ENCODE measurements at regions not wholly inside any gene's neighbourhood (a gene's known extent, or its start where the extent isn't known, plus 50 kb on each side); places are given as distances from the start of the nearest gene placed in this dataset.

DNA sequence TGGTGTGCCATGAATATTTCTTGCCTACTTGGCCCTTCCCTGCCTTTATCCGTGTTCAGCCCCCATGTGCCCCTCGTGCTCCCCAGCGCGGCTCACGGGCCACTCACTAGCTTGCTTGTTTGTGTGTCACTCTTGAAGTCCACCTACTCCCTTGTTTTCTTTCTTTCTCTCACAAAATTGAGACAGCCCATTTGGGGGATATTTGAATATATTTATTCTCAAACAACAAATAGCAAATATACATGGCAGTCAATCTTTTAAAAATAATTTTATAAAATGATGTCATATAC is 82.2 kb downstream of the PLXNA1 start:
- no peaks in the 10 kb centered on the region for H3K4me1 ChIP-seq (ENCODE audit: insufficient read depth, low read length, poor library complexity, severe bottlenecking)
- H3K4me3 ChIP-seq (ENCODE audit: low read depth, low read length, poor library complexity, severe bottlenecking) = no peak overlapping the region
- DNase-seq (ENCODE audit: low spot score) = no peak
- TF ChIP-seq CTCF (conservative IDR thresholded peaks at IDR 0.05; ENCODE audit: low read depth, low read length) = no peak
- TF ChIP-seq EZH2 (IDR thresholded peaks at IDR 0.05; ENCODE audit: borderline replicate concordance, low read depth, low read length, poor library complexity, severe bottlenecking) = no peak
- H3K27me3 ChIP-seq (replicated peaks; ENCODE audit: insufficient read depth, low read depth, low read length, poor library complexity) = no peaks in the 10 kb centered on the region
- CTCF ChIA-PET = no interaction called here
- H3K9me3 ChIP-seq (ENCODE audit: low read depth, low read length, poor library complexity, severe bottlenecking) = no peaks in the 10 kb centered on the region
- BruUV-seq (replicated peaks) = no TSS peak
- no peaks in the 10 kb centered on the region for H3K36me3 ChIP-seq (ENCODE audit: insufficient read depth, low read length, poor library complexity, severe bottlenecking)
- POLR2A ChIA-PET (ENCODE audit: low non-redundant PET) = no interaction called here
- no peak overlapping the region for H3K27ac ChIP-seq (ENCODE audit: low read depth, low read length, poor library complexity, severe bottlenecking)
- intact Hi-C loops (cut with micrococcal nuclease; ENCODE audit: unreplicated experiment) = no loop called here

DNA sequence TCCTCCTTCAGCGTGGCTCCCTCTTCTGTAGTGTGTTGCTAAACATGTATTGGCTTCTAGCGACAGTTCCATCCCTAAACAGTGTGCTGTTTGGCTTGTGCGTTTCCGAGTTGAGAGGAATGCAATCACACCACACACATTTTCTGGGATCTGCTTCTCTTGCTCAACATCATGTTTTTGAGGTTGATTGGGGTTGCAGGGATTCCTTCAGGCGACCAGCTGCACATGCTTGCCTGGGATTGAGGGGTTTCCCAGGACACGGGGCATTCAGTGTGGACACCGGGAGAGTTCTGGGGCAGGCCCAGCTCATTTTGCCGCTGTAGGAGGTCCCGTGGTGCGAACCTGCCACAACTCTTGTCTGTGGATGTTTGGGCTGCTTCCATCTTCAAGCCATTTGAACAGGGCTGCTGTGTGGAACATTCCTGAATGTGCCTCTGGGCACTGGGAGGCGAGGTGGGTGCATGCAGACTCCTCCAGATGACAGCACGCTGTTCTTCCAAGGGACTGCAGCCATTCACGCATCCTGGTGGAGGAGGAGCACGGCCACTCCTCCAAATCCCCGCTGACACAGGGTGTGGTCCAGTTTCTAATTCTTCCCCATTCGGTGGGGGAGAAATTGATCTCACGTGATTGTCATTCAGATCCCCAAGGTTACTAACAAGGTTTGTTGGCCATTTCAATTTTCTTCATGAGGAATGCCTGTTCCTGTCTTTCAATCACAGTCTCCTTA is 82.8 kb downstream of the PLXNA1 start:
- TF ChIP-seq EZH2 (IDR thresholded peaks at IDR 0.05; ENCODE audit: borderline replicate concordance, low read depth, low read length, poor library complexity, severe bottlenecking) = no peak
- TF ChIP-seq CTCF (conservative IDR thresholded peaks at IDR 0.05; ENCODE audit: low read depth, low read length) = no peak
- CTCF ChIA-PET = interaction anchor here (0.6 kb wide), 1 partner anchor 8 kb away, joined by 3 read pairs; no protein-coding TSS in a partner anchor
- H3K9me3 ChIP-seq (ENCODE audit: low read depth, low read length, poor library complexity, severe bottlenecking) = no peaks in the 10 kb centered on the region
- no TSS peak for BruUV-seq (replicated peaks)
- no peak overlapping the region for H3K4me3 ChIP-seq (ENCODE audit: low read depth, low read length, poor library complexity, severe bottlenecking)
- H3K4me1 ChIP-seq (ENCODE audit: insufficient read depth, low read length, poor library complexity, severe bottlenecking) = no peaks in the 10 kb centered on the region
- intact Hi-C loops (cut with micrococcal nuclease; ENCODE audit: unreplicated experiment) = no loop called here
- POLR2A ChIA-PET (ENCODE audit: low non-redundant PET) = no interaction called here
- no peaks in the 10 kb centered on the region for H3K27me3 ChIP-seq (replicated peaks; ENCODE audit: insufficient read depth, low read depth, low read length, poor library complexity)
- H3K27ac ChIP-seq (ENCODE audit: low read depth, low read length, poor library complexity, severe bottlenecking) = no peak overlapping the region
- H3K36me3 ChIP-seq (ENCODE audit: insufficient read depth, low read length, poor library complexity, severe bottlenecking) = no peaks in the 10 kb centered on the region
- no peak for DNase-seq (ENCODE audit: low spot score)

DNA sequence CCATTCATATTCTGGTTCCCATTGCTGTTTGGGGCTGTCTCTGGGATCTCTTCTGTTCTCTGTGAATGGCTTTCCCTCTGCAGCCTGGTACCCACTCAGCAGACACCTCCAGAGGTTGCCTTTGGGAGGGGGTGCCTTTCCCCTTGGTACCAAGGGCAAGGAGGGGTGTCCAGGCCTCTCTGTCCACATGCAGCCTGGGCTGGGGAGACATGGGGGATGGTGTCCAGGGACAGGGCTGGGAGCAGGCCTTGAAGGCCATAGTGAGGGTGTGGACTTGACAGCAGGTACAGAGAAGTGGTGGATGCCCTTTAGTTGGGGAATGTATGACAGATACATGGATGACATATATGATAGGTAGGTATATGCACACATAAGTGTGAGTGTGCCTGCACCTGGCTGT is 83.7 kb downstream of the PLXNA1 start:
- intact Hi-C loops (cut with micrococcal nuclease; ENCODE audit: unreplicated experiment) = no loop called here
- DNase-seq (ENCODE audit: low spot score) = no peak
- no peaks in the 10 kb centered on the region for H3K27me3 ChIP-seq (replicated peaks; ENCODE audit: insufficient read depth, low read depth, low read length, poor library complexity)
- POLR2A ChIA-PET (ENCODE audit: low non-redundant PET) = no interaction called here
- no peaks in the 10 kb centered on the region for H3K9me3 ChIP-seq (ENCODE audit: low read depth, low read length, poor library complexity, severe bottlenecking)
- no peaks in the 10 kb centered on the region for H3K4me1 ChIP-seq (ENCODE audit: insufficient read depth, low read length, poor library complexity, severe bottlenecking)
- H3K27ac ChIP-seq (ENCODE audit: low read depth, low read length, poor library complexity, severe bottlenecking) = no peak overlapping the region
- CTCF ChIA-PET = no interaction called here
- TF ChIP-seq EZH2 (IDR thresholded peaks at IDR 0.05; ENCODE audit: borderline replicate concordance, low read depth, low read length, poor library complexity, severe bottlenecking) (no peak), CTCF (conservative IDR thresholded peaks at IDR 0.05; ENCODE audit: low read depth, low read length) (no peak)
- H3K4me3 ChIP-seq (ENCODE audit: low read depth, low read length, poor library complexity, severe bottlenecking) = no peak overlapping the region
- BruUV-seq (replicated peaks) = no TSS peak
- no peaks in the 10 kb centered on the region for H3K36me3 ChIP-seq (ENCODE audit: insufficient read depth, low read length, poor library complexity, severe bottlenecking)
